IPS-18c (cell line): ENCODE measurements at regions not wholly inside any gene's neighbourhood (a gene's known extent, or its start where the extent isn't known, plus 50 kb on each side); places are given as distances from the start of the nearest gene placed in this dataset.

Experiments
- H3K4me3 ChIP-seq: 2 replicates; pipeline ENCODE4 v1.7.0; 2013; ENCODE audit warnings: low read depth, mild to moderate bottlenecking, low read length, moderate library complexity; ENCODE audit not compliant: insufficient read depth
- H3K9me3 ChIP-seq: one replicate; pipeline ENCODE4 v1.6.1; 2013; ENCODE audit warnings: mild to moderate bottlenecking, low read length, moderate library complexity; ENCODE audit not compliant: control insufficient read depth, insufficient read depth

- Histone ChIP-seq H3K4me3 (no peak overlapping the region), H3K9me3 (no peaks in the 10 kb centered on the region)
Observed at GRCh38 chr10:10623958-10624566, 393.6 kb upstream of the CELF2 start.

GRCh38 chr10:10624567-10624962, 393.1 kb upstream of the CELF2 start:
- no peak overlapping the region for H3K4me3 ChIP-seq
- H3K9me3 ChIP-seq = no peaks in the 10 kb centered on the region

- no peaks in the 10 kb centered on the region for H3K9me3 ChIP-seq
- H3K4me3 ChIP-seq = no peak overlapping the region; the same call in 1 of the 2 replicates
Observed at GRCh38 chr10:10625491-10625890, 392.2 kb upstream of the CELF2 start.

- Histone ChIP-seq H3K4me3 (no peak overlapping the region), H3K9me3 (no peaks in the 10 kb centered on the region)
Observed at GRCh38 chr10:10626734-10627133, 390.9 kb upstream of the CELF2 start.

GRCh38 chr10:10627414-10627813, 390.3 kb upstream of the CELF2 start:
- Histone ChIP-seq H3K9me3 (no peaks in the 10 kb centered on the region), H3K4me3 (no peak overlapping the region)

- Histone ChIP-seq H3K4me3 (no peak overlapping the region), H3K9me3 (no peaks in the 10 kb centered on the region)
Observed at GRCh38 chr10:10629512-10629911, 388.2 kb upstream of the CELF2 start.

- Histone ChIP-seq H3K9me3 (no peaks in the 10 kb centered on the region), H3K4me3 (no peak overlapping the region)
Observed at GRCh38 chr10:10630281-10630680, 387.4 kb upstream of the CELF2 start.

- Histone ChIP-seq H3K9me3 (no peaks in the 10 kb centered on the region), H3K4me3 (no peak overlapping the region)
Observed at GRCh38 chr10:10630782-10631181, 386.9 kb upstream of the CELF2 start.

- no peaks in the 10 kb centered on the region for H3K9me3 ChIP-seq
- no peak overlapping the region for H3K4me3 ChIP-seq
Observed at GRCh38 chr10:10642189-10642588, 375.5 kb upstream of the CELF2 start.

GRCh38 chr10:10642751-10643150, 374.9 kb upstream of the CELF2 start:
- Histone ChIP-seq H3K9me3 (no peaks in the 10 kb centered on the region), H3K4me3 (no peak overlapping the region)

GRCh38 chr10:10644008-10644646, 373.5 kb upstream of the CELF2 start:
- H3K4me3 ChIP-seq = no peak overlapping the region
- no peaks in the 10 kb centered on the region for H3K9me3 ChIP-seq

GRCh38 chr10:10644676-10645385, 372.8 kb upstream of the CELF2 start:
- H3K9me3 ChIP-seq = no peaks in the 10 kb centered on the region
- no peak overlapping the region for H3K4me3 ChIP-seq

- H3K4me3 ChIP-seq = no peak overlapping the region
- H3K9me3 ChIP-seq = no peaks in the 10 kb centered on the region
Observed at GRCh38 chr10:10647331-10647730, 370.3 kb upstream of the CELF2 start.

- Histone ChIP-seq H3K9me3 (no peaks in the 10 kb centered on the region), H3K4me3 (no peak overlapping the region)
Observed at GRCh38 chr10:10657139-10657760, 360.4 kb upstream of the CELF2 start.

- H3K9me3 ChIP-seq = no peaks in the 10 kb centered on the region
- no peak overlapping the region for H3K4me3 ChIP-seq
Observed at GRCh38 chr10:10658172-10658785, 359.4 kb upstream of the CELF2 start.

GRCh38 chr10:10660054-10660453, 357.6 kb upstream of the CELF2 start:
- Histone ChIP-seq H3K9me3 (no peaks in the 10 kb centered on the region), H3K4me3 (no peak overlapping the region)

- Histone ChIP-seq H3K9me3 (no peaks in the 10 kb centered on the region), H3K4me3 (no peak overlapping the region)
Observed at GRCh38 chr10:10661176-10661575, 356.5 kb upstream of the CELF2 start.
